Mesendoderm (in vitro differentiated cells): ENCODE measurements at regions not wholly inside any gene's neighbourhood (a gene's known extent, or its start where the extent isn't known, plus 50 kb on each side); places are given as distances from the start of the nearest gene placed in this dataset.
"Not testable (repeated sequence)": the region's sequence is repeated elsewhere in the genome, so short reads cannot be mapped to it uniquely, and the experiment has no call there.

Experiments used
- DNase-seq: peaks from one replicate; pipeline ENCODE4 v3.0.0; 2013
- H2AK5ac ChIP-seq: 2 replicates; pipeline ENCODE4 v1.6.1; 2013; ENCODE audit warnings: low read length, inconsistent platforms
- H2BK120ac ChIP-seq: 2 replicates; pipeline ENCODE4 v1.6.1; 2013; ENCODE audit warnings: low read depth, mild to moderate bottlenecking, low read length, moderate library complexity, mixed read lengths
- H2BK15ac ChIP-seq: replicated peaks from 2 replicates; pipeline ENCODE4 v1.6.1; 2013; ENCODE audit warnings: low read depth, mild to moderate bottlenecking, moderate library complexity
- H2BK5ac ChIP-seq: 2 replicates; pipeline ENCODE4 v1.6.1; 2013; ENCODE audit warnings: low read length, inconsistent platforms
- H3K18ac ChIP-seq: 2 replicates; pipeline ENCODE4 v1.6.1; 2013; ENCODE audit warnings: mild to moderate bottlenecking, low read length, mixed read lengths
- H3K23ac ChIP-seq: one replicate; pipeline ENCODE4 v1.6.1; 2013; ENCODE audit warnings: low read length
- H3K27ac ChIP-seq: 2 replicates; pipeline ENCODE4 v1.5.1; 2013; ENCODE audit warnings: low read depth, mild to moderate bottlenecking, inconsistent platforms, low read length, moderate library complexity
- H3K27me3 ChIP-seq: 2 replicates; pipeline ENCODE4 v1.6.1; 2013; ENCODE audit warnings: low read length, control low read depth, mild to moderate bottlenecking, inconsistent platforms; ENCODE audit not compliant: insufficient read depth, poor library complexity
- H3K36me3 ChIP-seq: 2 replicates; pipeline ENCODE4 v1.6.1; 2013; ENCODE audit warnings: low read length, inconsistent platforms; ENCODE audit not compliant: control insufficient read depth, insufficient read depth
- H3K4ac ChIP-seq: one replicate; pipeline ENCODE4 v1.6.1; 2013; ENCODE audit warnings: low read depth, mild to moderate bottlenecking, low read length, moderate library complexity
- H3K4me1 ChIP-seq: 2 replicates; pipeline ENCODE4 v1.6.1; 2013; ENCODE audit warnings: low read depth, low read length, inconsistent platforms; ENCODE audit not compliant: control insufficient read depth
- H3K4me2 ChIP-seq: 2 replicates; pipeline ENCODE4 v1.6.1; 2013; ENCODE audit warnings: low read length
- H3K4me3 ChIP-seq: 2 replicates; pipeline ENCODE4 v1.5.1; 2013; ENCODE audit warnings: mild to moderate bottlenecking, low read length
- H3K56ac ChIP-seq: one replicate; pipeline ENCODE4 v1.6.1; 2013; ENCODE audit warnings: low read length
- H3K79me1 ChIP-seq: 2 replicates; pipeline ENCODE4 v1.6.1; 2013; ENCODE audit warnings: low read length, inconsistent platforms
- H3K79me2 ChIP-seq: 2 replicates; pipeline ENCODE4 v1.6.1; 2013; ENCODE audit warnings: mild to moderate bottlenecking, low read length; ENCODE audit not compliant: control insufficient read depth, insufficient read depth
- H3K9ac ChIP-seq: 2 replicates; pipeline ENCODE4 v1.6.1; 2013; ENCODE audit warnings: low read length, inconsistent platforms
- H4K5ac ChIP-seq: one replicate; pipeline ENCODE4 v1.6.1; 2013; ENCODE audit warnings: low read length
- H4K8ac ChIP-seq: one replicate; pipeline ENCODE4 v1.6.1; 2013; ENCODE audit warnings: low read depth, mild to moderate bottlenecking, control low read depth, low read length, moderate library complexity
- WGBS: extraction: QIAGEN DNeasy Blood & Tissue Kit; methylation state at CpG from one replicate; pipeline ENCODE4 v1.1.7; 2013; ENCODE audit warnings: low lambda C conversion rate, missing lambda C conversion rate; ENCODE audit not compliant: insufficient coverage; ENCODE audit errors: extremely low coverage; 5-methylcytosine and 5-hydroxymethylcytosine counted together

DNA sequence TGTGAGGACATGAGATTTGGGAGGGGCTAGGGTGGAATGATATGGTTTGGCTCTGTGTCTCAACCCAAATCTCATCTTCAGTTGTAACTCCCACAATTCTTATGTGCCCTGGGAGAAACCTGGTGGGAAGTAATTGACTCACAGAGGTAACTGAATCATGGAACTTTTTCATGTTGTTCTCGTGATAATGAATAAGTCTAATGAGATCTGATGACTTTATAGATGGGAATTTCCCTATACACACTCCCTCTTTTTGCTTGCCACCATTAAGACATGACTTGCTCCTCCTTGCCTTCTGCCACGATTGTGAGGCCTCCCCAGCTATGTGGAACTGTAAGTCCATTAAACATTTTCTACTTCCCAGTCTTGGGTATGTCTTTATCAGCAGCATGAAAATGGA lies 253.2 kb upstream of the GK2 start:
- H3K79me1 ChIP-seq: no peaks in the 10 kb centered on the region
- WGBS: no CpG with 5 or more reads among the region's 2 CpGs
- no peak overlapping the region for H2BK5ac ChIP-seq
- H3K4me1 ChIP-seq: no peaks in the 10 kb centered on the region
- no peak overlapping the region for H3K4ac ChIP-seq
- no peak overlapping the region for H4K8ac ChIP-seq
- H3K27me3 ChIP-seq: no peaks in the 10 kb centered on the region
- H3K9ac ChIP-seq: no peak overlapping the region
- no peak overlapping the region for H3K4me3 ChIP-seq
- H3K23ac ChIP-seq: no peak overlapping the region
- no peak overlapping the region for H3K18ac ChIP-seq
- H3K56ac ChIP-seq: no peak overlapping the region
- no peak overlapping the region for H2AK5ac ChIP-seq
- no peak overlapping the region for H4K5ac ChIP-seq
- no peak overlapping the region for H2BK15ac ChIP-seq
- H3K36me3 ChIP-seq: no peaks in the 10 kb centered on the region
- no peak overlapping the region for H3K4me2 ChIP-seq
- H2BK120ac ChIP-seq: no peak overlapping the region
- H3K79me2 ChIP-seq: no peaks in the 10 kb centered on the region
- no peak for DNase-seq
- no peak overlapping the region for H3K27ac ChIP-seq

DNA sequence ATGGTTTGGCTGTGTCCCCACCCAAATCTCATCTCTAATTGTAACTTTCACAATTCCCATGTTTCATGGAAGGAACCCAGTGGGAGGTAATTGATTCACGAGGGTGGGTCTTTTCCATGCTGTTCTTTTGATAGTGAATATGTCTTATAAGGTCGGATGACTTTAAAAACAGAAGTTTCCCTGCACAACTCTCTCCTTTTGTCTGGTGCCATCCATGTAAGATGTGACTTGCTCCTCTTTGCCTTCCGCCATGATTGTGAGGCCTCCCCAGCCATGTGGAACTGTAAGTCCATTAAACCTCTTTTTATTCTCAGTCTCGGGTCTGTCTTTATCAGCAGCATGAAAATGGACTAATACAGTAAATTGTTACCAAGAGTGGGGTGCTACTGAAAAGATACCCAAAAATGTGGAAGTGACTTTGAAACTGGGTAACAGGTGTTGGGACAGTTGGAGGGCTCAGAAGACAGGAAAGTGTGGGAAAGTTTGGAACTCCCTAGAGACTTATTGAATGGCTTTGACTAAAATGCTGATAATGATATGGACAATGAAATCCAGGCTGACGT lies 251.4 kb upstream of the GK2 start:
- H3K9ac ChIP-seq, H4K8ac ChIP-seq, H3K27ac ChIP-seq, H3K79me2 ChIP-seq, H3K36me3 ChIP-seq, H3K79me1 ChIP-seq, H3K23ac ChIP-seq, H3K27me3 ChIP-seq, H2AK5ac ChIP-seq, H3K4me1 ChIP-seq, H2BK5ac ChIP-seq, DNase-seq, H3K4me3 ChIP-seq, H2BK15ac ChIP-seq, H3K4ac ChIP-seq, H4K5ac ChIP-seq, H3K56ac ChIP-seq, H3K4me2 ChIP-seq, H2BK120ac ChIP-seq, H3K18ac ChIP-seq: not testable (repeated sequence)
- no CpG with 5 or more reads among the region's 5 CpGs for WGBS

DNA sequence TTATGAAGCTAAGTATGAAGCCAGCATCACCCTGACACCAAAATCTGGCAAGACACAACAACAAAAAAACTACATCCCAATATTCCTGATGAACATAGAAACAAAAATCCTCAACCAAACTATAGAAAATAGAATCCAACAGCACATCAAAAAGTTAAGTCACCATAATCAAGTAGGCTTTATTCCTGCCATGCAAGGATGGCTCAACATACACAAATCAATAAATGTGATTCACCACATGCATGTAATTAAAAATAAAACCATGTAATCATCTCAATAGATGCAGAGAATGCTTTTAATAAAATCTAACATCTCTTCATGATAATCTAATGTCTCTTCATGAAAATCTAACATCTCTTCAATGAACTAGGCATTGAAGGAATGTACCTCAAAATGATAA lies 249.4 kb upstream of the GK2 start:
- Histone ChIP-seq H3K79me2 (no peaks in the 10 kb centered on the region), H3K4me1 (no peaks in the 10 kb centered on the region), H2BK15ac (no peak overlapping the region), H3K23ac (no peak overlapping the region), H3K27ac (no peak overlapping the region), H2BK5ac (no peak overlapping the region), H4K5ac (no peak overlapping the region), H3K27me3 (no peaks in the 10 kb centered on the region), H3K36me3 (no peaks in the 10 kb centered on the region), H2AK5ac (no peak overlapping the region), H3K4me2 (no peak overlapping the region), H4K8ac (no peak overlapping the region), H3K79me1 (no peaks in the 10 kb centered on the region), H3K56ac (no peak overlapping the region), H3K9ac (no peak overlapping the region), H3K18ac (no peak overlapping the region), H2BK120ac (no peak overlapping the region), H3K4me3 (no peak overlapping the region), H3K4ac (no peak overlapping the region)
- no peak for DNase-seq

DNA sequence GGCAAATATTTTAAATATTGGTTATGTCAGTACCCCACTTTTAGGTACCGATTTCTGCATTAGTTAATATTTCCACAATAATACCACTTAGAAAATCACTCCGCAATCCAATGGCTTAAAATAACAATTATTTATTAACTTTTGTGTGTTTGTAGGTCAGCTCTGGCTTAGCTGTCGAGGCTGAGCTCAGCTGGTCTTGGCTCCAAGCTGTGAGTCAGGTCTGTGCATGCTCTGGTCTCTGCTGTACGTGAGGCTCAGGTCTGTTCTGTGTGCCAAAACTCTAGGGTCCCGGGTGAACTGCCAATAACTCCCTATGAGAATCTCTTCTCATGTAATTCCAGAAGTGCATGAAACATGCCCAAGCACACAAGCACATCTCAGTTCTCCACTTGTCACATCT lies 245.8 kb upstream of the GK2 start:
- Histone ChIP-seq H3K4me1 (no peaks in the 10 kb centered on the region), H4K5ac (no peak overlapping the region), H2BK15ac (no peak overlapping the region), H3K4me2 (no peak overlapping the region), H3K4me3 (no peak overlapping the region), H3K27ac (no peak overlapping the region), H3K4ac (no peak overlapping the region), H3K9ac (no peak overlapping the region), H3K27me3 (no peaks in the 10 kb centered on the region), H3K79me2 (no peaks in the 10 kb centered on the region), H3K18ac (no peak overlapping the region), H3K56ac (no peak overlapping the region), H2BK120ac (no peak overlapping the region), H2AK5ac (no peak overlapping the region), H2BK5ac (no peak overlapping the region), H4K8ac (no peak overlapping the region), H3K79me1 (no peaks in the 10 kb centered on the region), H3K23ac (no peak overlapping the region), H3K36me3 (no peaks in the 10 kb centered on the region)
- WGBS: no CpG with 5 or more reads among the region's 5 CpGs
- DNase-seq: no peak

DNA sequence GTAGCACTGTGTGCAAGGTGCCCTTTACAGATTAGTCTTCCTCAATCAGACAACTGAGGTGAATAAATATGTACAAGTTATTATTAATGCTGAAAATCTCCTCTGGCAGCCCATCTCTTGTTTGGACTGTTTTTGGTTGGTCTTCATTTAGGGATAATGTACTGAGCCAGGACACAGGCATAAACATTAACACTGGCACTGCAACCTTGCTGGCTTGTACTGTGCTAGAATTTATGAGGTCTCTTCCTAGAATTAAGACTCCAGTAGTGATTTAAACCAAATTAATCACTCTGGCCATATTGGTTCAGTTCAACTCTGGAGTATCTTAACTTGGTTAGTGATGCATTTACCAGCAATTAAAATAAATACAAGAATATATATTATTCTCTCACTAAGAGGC lies 244.7 kb upstream of the GK2 start:
- Histone ChIP-seq H2BK5ac (no peak overlapping the region), H3K4me3 (no peak overlapping the region), H3K27me3 (no peaks in the 10 kb centered on the region), H3K4ac (no peak overlapping the region), H4K5ac (no peak overlapping the region), H3K4me2 (no peak overlapping the region), H2AK5ac (no peak overlapping the region), H3K79me2 (no peaks in the 10 kb centered on the region), H3K18ac (no peak overlapping the region), H2BK120ac (no peak overlapping the region), H3K9ac (no peak overlapping the region), H3K36me3 (no peaks in the 10 kb centered on the region), H4K8ac (no peak overlapping the region), H3K27ac (no peak overlapping the region), H3K56ac (no peak overlapping the region), H3K4me1 (no peaks in the 10 kb centered on the region), H2BK15ac (no peak overlapping the region), H3K23ac (no peak overlapping the region), H3K79me1 (no peaks in the 10 kb centered on the region)
- DNase-seq: no peak

DNA sequence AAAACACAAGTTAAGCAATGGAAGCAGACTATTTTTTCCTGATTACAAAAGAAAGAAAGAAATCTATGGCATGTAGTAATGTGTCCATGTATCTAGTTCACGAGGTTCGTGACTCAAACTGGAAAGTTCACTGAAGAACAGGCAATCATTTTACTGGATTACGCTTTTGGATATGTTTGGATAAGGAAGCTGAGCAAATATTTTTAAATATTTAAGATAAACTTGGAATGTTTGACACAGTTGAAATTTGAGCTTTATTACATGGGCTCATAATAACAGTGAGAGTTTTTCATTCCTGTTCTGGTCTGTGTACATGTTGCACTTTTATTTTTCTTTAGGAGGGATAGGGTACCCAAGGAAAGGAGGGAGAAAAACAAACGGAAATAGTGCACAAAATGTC lies 244.2 kb upstream of the GK2 start:
- no peak overlapping the region for H4K5ac ChIP-seq
- no peaks in the 10 kb centered on the region for H3K36me3 ChIP-seq
- no peak overlapping the region for H3K18ac ChIP-seq
- H3K4me2 ChIP-seq: no peak overlapping the region
- no peaks in the 10 kb centered on the region for H3K27me3 ChIP-seq
- H3K9ac ChIP-seq: no peak overlapping the region
- H2BK5ac ChIP-seq: no peak overlapping the region
- H3K27ac ChIP-seq: no peak overlapping the region
- H3K79me2 ChIP-seq: no peaks in the 10 kb centered on the region
- no peaks in the 10 kb centered on the region for H3K4me1 ChIP-seq
- H3K4ac ChIP-seq: no peak overlapping the region
- H2BK120ac ChIP-seq: no peak overlapping the region
- no CpG with 5 or more reads among the region's 4 CpGs for WGBS
- no peak overlapping the region for H3K23ac ChIP-seq
- H4K8ac ChIP-seq: no peak overlapping the region
- no peak overlapping the region for H3K4me3 ChIP-seq
- no peak overlapping the region for H2BK15ac ChIP-seq
- H3K56ac ChIP-seq: no peak overlapping the region
- no peak overlapping the region for H2AK5ac ChIP-seq
- no peaks in the 10 kb centered on the region for H3K79me1 ChIP-seq
- DNase-seq: no peak
